ENCODE measurements at regions not wholly inside any gene's neighbourhood (a gene's known extent, or its start where the extent isn't known, plus 50 kb on each side); places are given as distances from the start of the nearest gene placed in this dataset.

GRCh38 chr5:67299231-67299735, 102.7 kb upstream of the CD180 start:
- ATAC-seq (ENCODE audit: low read depth) (no peak), DNase-seq (no peak)
- POLR2A ChIA-PET: no interaction called here

More at GRCh38 chr5:67299231-67299735, 102.7 kb upstream of the CD180 start:
- intact Hi-C loops (cut with micrococcal nuclease): no loop called here
- CTCF ChIA-PET: no interaction called here
- no peaks in the 10 kb centered on the region for H3K27me3 ChIP-seq (replicated peaks in 1 of 4; ENCODE audit: control extremely low read depth in 1 of 4, control insufficient read depth in 3 of 4, insufficient read depth in 4 of 4, low read length in 3 of 4)
- H2AFZ ChIP-seq (ENCODE audit: insufficient read depth, low read depth, low read length, poor library complexity, severe bottlenecking): no peak overlapping the region
- H3K79me2 ChIP-seq (ENCODE audit: control insufficient read depth, insufficient read depth, low read length): no peaks in the 10 kb centered on the region
- no peaks in the 10 kb centered on the region for H4K20me1 ChIP-seq (ENCODE audit: control insufficient read depth, insufficient read depth, low read length, poor library complexity, severe bottlenecking)
- no peak overlapping the region for H3K27ac Mint-ChIP-seq
- H3K9ac ChIP-seq (ENCODE audit: low read length): no peak overlapping the region
- no peak for TF ChIP-seq EZH2 (IDR thresholded peaks at IDR 0.05; ENCODE audit: borderline replicate concordance, insufficient read depth, low read depth, low read length, poor library complexity, severe bottlenecking)
- TF ChIP-seq CTCF (IDR thresholded peaks at IDR 0.05): no peak
- H3K36me3 ChIP-seq (replicated peaks in 1 of 2; ENCODE audit: control extremely low read depth in 1 of 2, control insufficient read depth in 1 of 2, extremely low read depth in 1 of 2, insufficient read depth in 2 of 2, low read length in 1 of 2): no peaks in the 10 kb centered on the region
- H3K4me1 Mint-ChIP-seq: no peaks in the 10 kb centered on the region
- no peak overlapping the region for H3K4me3 Mint-ChIP-seq
- WGBS (ENCODE audit: insufficient coverage): 88% methylated on average over 1 of the region's 2 CpGs
- no peak overlapping the region for H3K4me3 ChIP-seq (ENCODE audit: control extremely low read depth in 1 of 5, extremely low read depth in 1 of 5, insufficient read depth in 1 of 5, low read depth in 2 of 5, low read length in 4 of 5)
- no peak overlapping the region for H3K4me2 ChIP-seq (replicated peaks; ENCODE audit: low read depth, low read length, poor library complexity, severe bottlenecking)
- H3K9me3 Mint-ChIP-seq (ENCODE audit: insufficient read depth): no peaks in the 10 kb centered on the region
- no peaks in the 10 kb centered on the region for H3K4me1 ChIP-seq (ENCODE audit: control insufficient read depth in 2 of 2, insufficient read depth in 2 of 2, low read length in 2 of 2)
- H3K27ac ChIP-seq (ENCODE audit: low read length in 2 of 2): no peak overlapping the region
- H3K9me3 ChIP-seq (ENCODE audit: control extremely low read depth in 1 of 3, control insufficient read depth in 2 of 3, insufficient read depth in 1 of 3, low read length in 2 of 3): no peaks in the 10 kb centered on the region
- peaks cover 14% of the 10 kb centered on the region for H3K27me3 Mint-ChIP-seq

Measured in B cell (primary cell).